ENCODE measurements at regions not wholly inside any gene's neighbourhood (a gene's known extent, or its start where the extent isn't known, plus 50 kb on each side); places are given as distances from the start of the nearest gene placed in this dataset.
A peak's percentile ranks its signal among the peaks of the same experiment; 100 is the strongest.

DNA sequence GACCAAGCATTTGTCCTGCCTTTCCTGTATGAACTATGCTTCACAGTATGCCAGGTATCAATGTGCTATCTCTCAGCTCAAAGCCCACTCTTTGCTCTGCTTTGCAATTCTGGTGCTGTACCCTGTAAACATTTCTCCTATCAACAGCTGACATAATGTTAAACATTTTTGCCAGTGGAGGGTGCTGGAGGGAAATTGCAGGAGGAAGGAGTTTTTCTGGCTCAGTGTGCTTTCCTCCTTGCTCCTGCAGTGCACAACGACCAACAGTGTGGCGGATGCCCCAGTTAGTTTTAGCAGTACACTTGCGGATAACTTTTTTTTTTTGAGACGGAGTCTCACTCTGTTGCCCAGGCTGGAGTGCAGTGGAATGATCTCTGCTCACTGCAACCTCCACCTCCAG is 67.1 kb upstream of the PTGFRN start:
- TF ChIP-seq POLR2A (IDR thresholded peaks at IDR 0.05) (no peak), POLR2AphosphoS5 (IDR thresholded peaks at IDR 0.05) (no peak)
- TF ChIP-seq, protein P1, sequence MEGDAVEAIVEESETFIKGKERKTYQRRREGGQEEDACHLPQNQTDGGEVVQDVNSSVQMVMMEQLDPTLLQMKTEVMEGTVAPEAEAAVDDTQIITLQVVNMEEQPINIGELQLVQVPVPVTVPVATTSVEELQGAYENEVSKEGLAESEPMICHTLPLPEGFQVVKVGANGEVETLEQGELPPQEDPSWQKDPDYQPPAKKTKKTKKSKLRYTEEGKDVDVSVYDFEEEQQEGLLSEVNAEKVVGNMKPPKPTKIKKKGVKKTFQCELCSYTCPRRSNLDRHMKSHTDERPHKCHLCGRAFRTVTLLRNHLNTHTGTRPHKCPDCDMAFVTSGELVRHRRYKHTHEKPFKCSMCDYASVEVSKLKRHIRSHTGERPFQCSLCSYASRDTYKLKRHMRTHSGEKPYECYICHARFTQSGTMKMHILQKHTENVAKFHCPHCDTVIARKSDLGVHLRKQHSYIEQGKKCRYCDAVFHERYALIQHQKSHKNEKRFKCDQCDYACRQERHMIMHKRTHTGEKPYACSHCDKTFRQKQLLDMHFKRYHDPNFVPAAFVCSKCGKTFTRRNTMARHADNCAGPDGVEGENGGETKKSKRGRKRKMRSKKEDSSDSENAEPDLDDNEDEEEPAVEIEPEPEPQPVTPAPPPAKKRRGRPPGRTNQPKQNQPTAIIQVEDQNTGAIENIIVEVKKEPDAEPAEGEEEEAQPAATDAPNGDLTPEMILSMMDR (IDR thresholded peaks at IDR 0.05), result peak in 1 of 4 experiments; percentile 11
